GM12878 (cell line): ENCODE measurements at regions not wholly inside any gene's neighbourhood (a gene's known extent, or its start where the extent isn't known, plus 50 kb on each side); places are given as distances from the start of the nearest gene placed in this dataset.

Experiments used
- ATAC-seq: fragments of 200-7000 bp; cut with Tn5 transposase; 3 replicates; pipeline ENCODE4 v1.9.1; 2020; ENCODE audit warnings: mild to moderate bottlenecking, moderate library complexity
- BruUV-seq: library from RNA; stranded (reverse); fragments of 400-500 nt; replicated peaks from 2 replicates; lab custom pipeline; 2021; lab: Mats Ljungman, UMichigan
- CTCF ChIA-PET: fragments of 300-600 bp; sonication (Branson Sonifier 250); formaldehyde crosslinking; extraction: SDS; loops from one replicate; lab custom pipeline; 2021; ENCODE audit warnings: inconsistent platforms; lab: Yijun Ruan, JAX
- POLR2A ChIA-PET: fragments of 350-600 bp; formaldehyde crosslinking; extraction: SDS; loops from one replicate; lab custom pipeline; 2021; ENCODE audit warnings: inconsistent platforms; lab: Charles Lee
- RAD21 ChIA-PET: fragments of 300-600 bp; sonication (Branson Sonifier 250); formaldehyde crosslinking; loops from one replicate; lab custom pipeline; 2023; ENCODE audit warnings: antibody characterized with exemption; ENCODE audit not compliant: unreplicated experiment; lab: Charles Lee
- SMC1A ChIA-PET: fragments of 300-600 bp; sonication (Branson Sonifier 250); formaldehyde crosslinking; loops from one replicate; lab custom pipeline; 2023; ENCODE audit not compliant: unreplicated experiment, uncharacterized antibody; lab: Charles Lee
- DNase-seq: peaks from one replicate; pipeline ENCODE4 v3.0.0-alpha.2; 2011; ENCODE audit warnings: low read depth, low spot score
- FAIRE-seq: peaks from 3 replicates; lab custom pipeline; 2011; peaks lifted over from hg19 to GRCh38; lab: Jason Lieb, UNC
- H2AFZ ChIP-seq: 2 replicates; pipeline ENCODE4 v1.6.0; 2011; ENCODE audit warnings: low read depth, low read length, control low read depth; ENCODE audit not compliant: control insufficient read depth
- H3K27ac ChIP-seq: 2 replicates; pipeline ENCODE4 v1.5.1; 2011; ENCODE audit warnings: control low read depth; ENCODE audit not compliant: control insufficient read depth, insufficient read depth
- H3K27me3 ChIP-seq, 2 experiments: replicated peaks in 1 of 2; 2 replicates each; pipeline versions ENCODE4 v1.6.0 to v1.6.1; 2011; ENCODE audit warnings: low read length in 1 of 2; ENCODE audit not compliant: control insufficient read depth in 2 of 2, insufficient read depth in 2 of 2
- H3K36me3 ChIP-seq, 2 experiments: 2 replicates each; pipeline ENCODE4 v1.5.1; 2011; ENCODE audit warnings: low read length in 1 of 2; ENCODE audit not compliant: control insufficient read depth in 2 of 2, insufficient read depth in 2 of 2
- H3K4me1 ChIP-seq: 2 replicates; pipeline ENCODE4 v1.6.1; 2011; ENCODE audit warnings: mild to moderate bottlenecking, low read length, moderate library complexity, mixed read lengths; ENCODE audit not compliant: control insufficient read depth, insufficient read depth
- H3K4me2 ChIP-seq: 2 replicates; pipeline ENCODE4 v1.6.0; 2011; ENCODE audit warnings: control low read depth; ENCODE audit not compliant: control insufficient read depth, insufficient read depth
- H3K4me3 ChIP-seq: fragments of 200-600 bp; sonication (generic); 2 replicates; pipeline ENCODE4 v1.5.1; 2016
- H3K79me2 ChIP-seq: 2 replicates; pipeline ENCODE4 v1.6.0; 2011; ENCODE audit warnings: low read length; ENCODE audit not compliant: control insufficient read depth, insufficient read depth
- H3K9ac ChIP-seq: 2 replicates; pipeline ENCODE4 v1.8.0; 2011; ENCODE audit warnings: low read length, control low read depth, mixed read lengths; ENCODE audit not compliant: control insufficient read depth, insufficient read depth
- H3K9me3 ChIP-seq: replicated peaks from 3 replicates; pipeline ENCODE4 v1.5.1; 2011; ENCODE audit warnings: mild to moderate bottlenecking, low read length; ENCODE audit not compliant: control insufficient read depth, insufficient read depth
- H4K20me1 ChIP-seq: 2 replicates; pipeline ENCODE4 v1.6.0; 2011; ENCODE audit not compliant: control insufficient read depth, insufficient read depth
- ASH2L ChIP-seq: fragments of 300-600, 200-600 bp; sonication (generic); IDR thresholded peaks from 2 replicates; pipeline ENCODE4 v1.6.1; 2017; ENCODE audit warnings: low read depth, mild to moderate bottlenecking, borderline replicate concordance
- CBX5 ChIP-seq: sonication (generic); IDR thresholded peaks from 2 replicates; pipeline ENCODE4 v1.6.1; 2016; ENCODE audit warnings: low read depth, moderate library complexity, mild to moderate bottlenecking, inconsistent platforms
- CREM ChIP-seq: IDR thresholded peaks from 2 replicates; pipeline ENCODE4 v1.6.1; 2014; ENCODE audit warnings: antibody characterized with exemption, low read depth
- EZH2 ChIP-seq: IDR thresholded peaks from 2 replicates; pipeline ENCODE4 v1.6.1; 2012; ENCODE audit warnings: low read depth, mild to moderate bottlenecking, control low read depth, inconsistent platforms, low read length, borderline replicate concordance; ENCODE audit not compliant: control insufficient read depth
- GABPA ChIP-seq: IDR thresholded peaks from 2 replicates; pipeline ENCODE4 v1.6.1; 2014; ENCODE audit warnings: antibody characterized with exemption, low read depth, mild to moderate bottlenecking, inconsistent platforms
- LARP7 ChIP-seq: fragments of 450-650 bp; IDR thresholded peaks from 2 replicates; pipeline ENCODE4 v1.6.1; 2017; ENCODE audit warnings: mild to moderate bottlenecking
- MTA2 ChIP-seq: fragments of 450-650 bp; IDR thresholded peaks from 2 replicates; pipeline ENCODE4 v1.6.1; 2016; ENCODE audit warnings: low read depth, mild to moderate bottlenecking, moderate library complexity
- NFYB ChIP-seq: IDR thresholded peaks from 2 replicates; pipeline ENCODE4 v1.6.1; 2011; ENCODE audit warnings: low read depth, mild to moderate bottlenecking, low read length, improper control_type of control experiment, moderate library complexity; ENCODE audit not compliant: insufficient read depth
- RCOR1 ChIP-seq: conservative IDR thresholded peaks from 2 replicates; pipeline ENCODE4 v1.6.1; 2012; ENCODE audit warnings: low read depth, low read length, improper control_type of control experiment
- RFX5 ChIP-seq: IDR thresholded peaks from 2 replicates; pipeline ENCODE4 v1.6.1; 2011; ENCODE audit warnings: low read depth, low read length, improper control_type of control experiment
- YBX1 ChIP-seq: fragments of 450-650 bp; IDR thresholded peaks from 2 replicates; pipeline ENCODE4 v1.6.1; 2016; ENCODE audit warnings: antibody characterized with exemption
- ZNF384 ChIP-seq: IDR thresholded peaks from 2 replicates; pipeline ENCODE4 v1.6.1; 2012; ENCODE audit warnings: low read depth, mild to moderate bottlenecking, low read length, improper control_type of control experiment, borderline replicate concordance
- ZNF622 ChIP-seq: fragments of 450-650 bp; IDR thresholded peaks from 2 replicates; pipeline ENCODE4 v1.6.1; 2017; ENCODE audit warnings: mild to moderate bottlenecking, inconsistent platforms
- WGBS: methylation state at CpG from one replicate; pipeline ENCODE4 v1.1.6; 2016; ENCODE audit warnings: low lambda C conversion rate; ENCODE audit not compliant: insufficient replicate concordance, insufficient coverage; ENCODE audit errors: missing lambda C conversion rate; 5-methylcytosine and 5-hydroxymethylcytosine counted together
- in situ Hi-C: fragments of 300-500 bp; cut with MboI; formaldehyde crosslinking; loops from 9 replicates; pipeline ENCODE4 v1.14.3; 2018; ENCODE audit warnings: mixed read lengths
- intact Hi-C: fragments of 100-400 bp; cut with micrococcal nuclease; formaldehyde crosslinking; loops from one replicate; pipeline ENCODE4 v1.14.2; 2022; ENCODE audit not compliant: unreplicated experiment
- TF ChIP-seq, protein P1 (sequence below): fragments of 450-650 bp; IDR thresholded peaks from 2 replicates; pipeline ENCODE4 v1.6.1; 2016; ENCODE audit warnings: mild to moderate bottlenecking
- TF ChIP-seq, protein P2 (sequence below): IDR thresholded peaks from 2 replicates; pipeline ENCODE4 v1.6.1; 2011; ENCODE audit warnings: low read depth, mild to moderate bottlenecking, low read length, moderate library complexity, borderline replicate concordance; ENCODE audit errors: extremely low read depth
- TF ChIP-seq, protein P3 (sequence below): IDR thresholded peaks from 2 replicates; pipeline ENCODE4 v1.6.1; 2011; ENCODE audit warnings: borderline replicate concordance, low read depth, mild to moderate bottlenecking, moderate library complexity, mixed read lengths, low read length; ENCODE audit not compliant: insufficient read depth; ENCODE audit errors: extremely low read length

DNA sequence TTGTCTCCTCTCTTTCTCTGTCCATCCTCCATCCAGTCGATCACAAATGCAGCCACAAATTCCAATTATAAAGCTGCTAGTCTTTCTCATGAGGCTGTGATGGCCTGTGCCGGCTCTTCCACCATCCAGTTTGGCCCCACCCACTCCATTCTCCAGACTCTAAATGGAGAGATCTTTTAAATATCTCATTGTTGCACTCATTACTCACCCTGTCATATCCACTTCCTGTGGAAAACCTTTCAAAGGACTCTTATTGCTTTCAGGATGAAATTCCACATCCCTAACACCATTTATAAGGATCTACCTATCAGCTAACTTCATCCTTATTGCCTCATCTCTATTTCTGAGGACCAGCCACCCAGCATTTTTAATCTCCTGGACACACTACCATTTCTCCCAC is 70.6 kb downstream of the NRN1 start:
- 0% methylated on average over 2 of the region's 2 CpGs for WGBS
- DNase-seq = no peak

More for the DNA sequence above, 70.6 kb downstream of the NRN1 start:
- H3K79me2 ChIP-seq = no peaks in the 10 kb centered on the region
- H3K4me1 ChIP-seq = no peaks in the 10 kb centered on the region
- no peak overlapping the region for H3K27ac ChIP-seq
- no peak overlapping the region for H3K4me3 ChIP-seq
- RAD21 ChIA-PET = no interaction called here
- ATAC-seq = no peak
- no peaks in the 10 kb centered on the region for H3K27me3 ChIP-seq
- H2AFZ ChIP-seq = no peak overlapping the region
- FAIRE-seq = no peak
- POLR2A ChIA-PET = interaction anchor here (0.8 kb wide), 1 partner anchor 43 kb away, joined by 3 read pairs; no protein-coding TSS in a partner anchor
- intact Hi-C loops (no loop called here), in situ Hi-C loops (no loop called here)
- no peaks in the 10 kb centered on the region for H3K9me3 ChIP-seq
- no peak overlapping the region for H3K4me2 ChIP-seq
- TF ChIP-seq, protein P1, sequence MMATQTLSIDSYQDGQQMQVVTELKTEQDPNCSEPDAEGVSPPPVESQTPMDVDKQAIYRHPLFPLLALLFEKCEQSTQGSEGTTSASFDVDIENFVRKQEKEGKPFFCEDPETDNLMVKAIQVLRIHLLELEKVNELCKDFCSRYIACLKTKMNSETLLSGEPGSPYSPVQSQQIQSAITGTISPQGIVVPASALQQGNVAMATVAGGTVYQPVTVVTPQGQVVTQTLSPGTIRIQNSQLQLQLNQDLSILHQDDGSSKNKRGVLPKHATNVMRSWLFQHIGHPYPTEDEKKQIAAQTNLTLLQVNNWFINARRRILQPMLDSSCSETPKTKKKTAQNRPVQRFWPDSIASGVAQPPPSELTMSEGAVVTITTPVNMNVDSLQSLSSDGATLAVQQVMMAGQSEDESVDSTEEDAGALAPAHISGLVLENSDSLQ = no peak
- TF ChIP-seq RCOR1 = no peak
- TF ChIP-seq, protein P2, sequence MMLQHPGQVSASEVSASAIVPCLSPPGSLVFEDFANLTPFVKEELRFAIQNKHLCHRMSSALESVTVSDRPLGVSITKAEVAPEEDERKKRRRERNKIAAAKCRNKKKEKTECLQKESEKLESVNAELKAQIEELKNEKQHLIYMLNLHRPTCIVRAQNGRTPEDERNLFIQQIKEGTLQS = no peak
- TF ChIP-seq CBX5 = no peak
- TF ChIP-seq MTA2 = no peak
- no peak for TF ChIP-seq NFYB
- TF ChIP-seq CREM = no peak
- no peak for TF ChIP-seq LARP7
- TF ChIP-seq ZNF384 = no peak
- TF ChIP-seq GABPA = no peak
- TF ChIP-seq EZH2 = no peak
- TF ChIP-seq RFX5 = no peak
- TF ChIP-seq, protein P3, sequence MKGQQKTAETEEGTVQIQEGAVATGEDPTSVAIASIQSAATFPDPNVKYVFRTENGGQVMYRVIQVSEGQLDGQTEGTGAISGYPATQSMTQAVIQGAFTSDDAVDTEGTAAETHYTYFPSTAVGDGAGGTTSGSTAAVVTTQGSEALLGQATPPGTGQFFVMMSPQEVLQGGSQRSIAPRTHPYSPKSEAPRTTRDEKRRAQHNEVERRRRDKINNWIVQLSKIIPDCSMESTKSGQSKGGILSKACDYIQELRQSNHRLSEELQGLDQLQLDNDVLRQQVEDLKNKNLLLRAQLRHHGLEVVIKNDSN = no peak
- no peak for TF ChIP-seq ASH2L
- no peak for TF ChIP-seq YBX1
- no peak for TF ChIP-seq ZNF622
- SMC1A ChIA-PET = interaction anchor here (1.3 kb wide), 1 partner anchor 10 kb away, joined by 3 read pairs; no protein-coding TSS in a partner anchor
- BruUV-seq = no TSS peak
- H3K36me3 ChIP-seq = no peaks in the 10 kb centered on the region
- no peak overlapping the region for H3K9ac ChIP-seq
- CTCF ChIA-PET = no interaction called here
- no peaks in the 10 kb centered on the region for H4K20me1 ChIP-seq
